ENCODE measurements at regions not wholly inside any gene's neighbourhood (a gene's known extent, or its start where the extent isn't known, plus 50 kb on each side); places are given as distances from the start of the nearest gene placed in this dataset.

- TF ChIP-seq, protein P1, sequence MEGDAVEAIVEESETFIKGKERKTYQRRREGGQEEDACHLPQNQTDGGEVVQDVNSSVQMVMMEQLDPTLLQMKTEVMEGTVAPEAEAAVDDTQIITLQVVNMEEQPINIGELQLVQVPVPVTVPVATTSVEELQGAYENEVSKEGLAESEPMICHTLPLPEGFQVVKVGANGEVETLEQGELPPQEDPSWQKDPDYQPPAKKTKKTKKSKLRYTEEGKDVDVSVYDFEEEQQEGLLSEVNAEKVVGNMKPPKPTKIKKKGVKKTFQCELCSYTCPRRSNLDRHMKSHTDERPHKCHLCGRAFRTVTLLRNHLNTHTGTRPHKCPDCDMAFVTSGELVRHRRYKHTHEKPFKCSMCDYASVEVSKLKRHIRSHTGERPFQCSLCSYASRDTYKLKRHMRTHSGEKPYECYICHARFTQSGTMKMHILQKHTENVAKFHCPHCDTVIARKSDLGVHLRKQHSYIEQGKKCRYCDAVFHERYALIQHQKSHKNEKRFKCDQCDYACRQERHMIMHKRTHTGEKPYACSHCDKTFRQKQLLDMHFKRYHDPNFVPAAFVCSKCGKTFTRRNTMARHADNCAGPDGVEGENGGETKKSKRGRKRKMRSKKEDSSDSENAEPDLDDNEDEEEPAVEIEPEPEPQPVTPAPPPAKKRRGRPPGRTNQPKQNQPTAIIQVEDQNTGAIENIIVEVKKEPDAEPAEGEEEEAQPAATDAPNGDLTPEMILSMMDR (IDR thresholded peaks at IDR 0.05; ENCODE audit: insufficient read depth, low read depth, low read length), result no peak
- CTCF ChIA-PET, result interaction anchor here (0.6 to 0.9 kb wide), 2 partner anchors 120 to 352 kb away, joined by 3 read pairs; no protein-coding TSS in a partner anchor
These were observed 110.1 kb upstream of the SMURF2 start for GRCh38 chr17:64771980-64772844.

DNA sequence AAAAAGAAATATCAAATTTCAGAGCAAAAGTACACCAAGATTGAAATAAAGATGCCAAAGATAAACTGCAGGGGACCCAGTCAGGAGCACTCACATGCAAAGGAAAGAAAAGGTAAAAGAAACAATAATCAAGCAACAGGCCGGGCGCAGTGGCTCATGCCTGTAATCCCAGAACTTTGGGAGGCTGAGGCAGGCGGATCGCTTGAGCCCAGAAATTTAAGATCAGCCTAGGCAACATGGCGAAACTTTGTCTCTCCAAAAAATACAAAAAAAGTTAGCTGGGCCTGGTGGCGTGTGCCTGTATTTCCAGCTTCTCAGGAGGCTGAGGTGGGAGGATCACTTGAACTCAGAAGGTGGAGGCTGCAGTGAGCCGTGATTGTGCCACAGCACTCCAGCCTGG, 107.6 kb upstream of the SMURF2 start:
- H3K27me3 ChIP-seq (ENCODE audit: control insufficient read depth, insufficient read depth, low read length), result no peaks in the 10 kb centered on the region
- H3K36me3 ChIP-seq (ENCODE audit: control insufficient read depth, insufficient read depth, low read length), result no peaks in the 10 kb centered on the region; the same call in 1 of the 2 replicates
- TF ChIP-seq, protein P1 (IDR thresholded peaks at IDR 0.05; ENCODE audit: insufficient read depth, low read depth, low read length), result no peak
- CTCF ChIA-PET, result no interaction called here
- POLR2A ChIA-PET, result no interaction called here
- no peak overlapping the region for H3K4me3 ChIP-seq (ENCODE audit: low read depth, low read length)
- no peak for DNase-seq (ENCODE audit: low read depth)

More at GRCh38 chr17:64771980-64772844, 110.1 kb upstream of the SMURF2 start:
- Histone ChIP-seq H3K27me3 (ENCODE audit: control insufficient read depth, insufficient read depth, low read length) (no peaks in the 10 kb centered on the region), H3K4me3 (ENCODE audit: low read depth, low read length) (no peak overlapping the region), H3K36me3 (ENCODE audit: control insufficient read depth, insufficient read depth, low read length) (no peaks in the 10 kb centered on the region)
- no peak for DNase-seq (ENCODE audit: low read depth)
- POLR2A ChIA-PET, result no interaction called here

DNA sequence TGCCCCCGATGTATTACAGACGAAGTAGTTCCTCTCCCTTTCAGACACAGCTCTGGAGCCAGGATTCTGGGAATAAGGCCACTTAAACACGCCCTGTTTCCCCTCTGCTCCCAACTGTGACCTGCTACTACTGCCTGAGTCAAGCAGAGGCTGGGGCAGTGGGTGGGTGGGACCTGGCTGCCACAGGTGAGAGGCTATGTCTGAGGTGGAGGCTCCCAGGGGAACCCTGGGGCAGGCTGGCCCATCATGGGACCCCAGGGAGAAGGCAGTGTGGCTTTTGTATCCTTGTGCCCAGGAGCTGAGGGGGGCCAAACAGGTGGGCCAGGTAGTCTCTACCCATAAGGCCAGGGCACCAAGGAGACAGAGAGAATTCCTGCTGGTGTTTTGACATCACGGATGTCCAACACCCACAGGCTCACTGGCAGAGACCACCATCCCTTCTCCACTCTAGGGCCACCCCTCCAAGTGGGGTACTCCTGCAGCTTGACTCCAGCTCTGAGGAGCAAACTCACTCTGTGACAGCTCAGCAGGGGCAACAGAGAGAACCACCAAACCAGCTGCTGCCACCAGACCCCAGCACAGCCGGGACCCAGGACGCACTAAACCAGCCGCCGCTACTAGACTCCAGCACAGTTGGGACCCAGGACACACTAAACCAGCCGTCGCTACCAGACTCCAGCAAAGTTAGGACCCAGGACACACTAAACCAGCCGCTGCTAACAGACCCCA, 105.3 kb upstream of the SMURF2 start:
- no peak overlapping the region for H3K4me3 ChIP-seq (ENCODE audit: low read depth, low read length)
- CTCF ChIA-PET, result interaction anchor here (1.4 kb wide), 1 partner anchor 10 kb away, joined by 4 read pairs; no protein-coding TSS in a partner anchor
- DNase-seq (ENCODE audit: low read depth), result no peak
- POLR2A ChIA-PET, result no interaction called here
- peaks cover 1% of the 10 kb centered on the region; the same call in 1 of the 2 replicates for H3K36me3 ChIP-seq (ENCODE audit: control insufficient read depth, insufficient read depth, low read length)
- TF ChIP-seq, protein P1 (IDR thresholded peaks at IDR 0.05; ENCODE audit: insufficient read depth, low read depth, low read length), result no peak
- H3K27me3 ChIP-seq (ENCODE audit: control insufficient read depth, insufficient read depth, low read length), result no peaks in the 10 kb centered on the region

DNA sequence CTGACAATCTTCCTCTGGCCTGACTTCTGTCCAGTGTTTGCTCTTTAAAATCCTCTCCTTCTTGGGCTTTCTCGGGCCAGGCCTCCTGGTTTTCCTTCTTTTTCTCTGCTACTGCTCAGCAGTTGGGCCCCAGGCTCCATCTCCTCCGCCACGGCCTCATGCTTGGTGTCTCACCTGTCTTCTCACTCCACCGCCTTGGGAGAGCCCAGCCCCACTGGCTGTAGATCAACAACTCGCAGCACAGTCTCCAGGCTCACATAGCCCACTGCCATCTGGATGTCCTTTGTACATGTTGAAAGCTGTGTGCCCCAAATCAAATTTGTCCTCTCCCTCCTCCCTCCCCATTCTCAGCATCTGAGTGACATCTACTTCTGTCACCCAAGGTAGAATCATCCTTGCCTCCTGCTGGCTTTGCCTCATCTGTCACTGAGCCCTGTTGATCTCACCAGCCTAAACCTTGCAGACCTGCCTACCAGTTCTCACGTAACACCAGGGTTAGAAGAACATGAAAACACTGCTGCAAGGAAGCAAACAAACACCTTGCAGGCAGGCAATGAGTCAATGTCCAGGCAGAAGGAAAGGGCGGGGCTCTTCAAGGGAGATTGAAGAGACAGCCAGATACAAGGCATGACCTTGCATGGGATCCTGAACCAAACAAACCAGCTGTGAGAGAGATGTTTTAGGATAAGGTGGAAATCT, 103.2 kb upstream of the SMURF2 start:
- H3K4me3 ChIP-seq (ENCODE audit: low read depth, low read length), result no peak overlapping the region
- no peak for DNase-seq (ENCODE audit: low read depth)
- ChIA-PET POLR2A (no interaction called here), CTCF (interaction anchor here (1.2 kb wide), 1 partner anchor 11 kb away, joined by 4 read pairs; no protein-coding TSS in a partner anchor)
- no peaks in the 10 kb centered on the region for H3K27me3 ChIP-seq (ENCODE audit: control insufficient read depth, insufficient read depth, low read length)
- TF ChIP-seq, protein P1 (IDR thresholded peaks at IDR 0.05; ENCODE audit: insufficient read depth, low read depth, low read length), result no peak
- peaks cover 2% of the 10 kb centered on the region; the same call in 1 of the 2 replicates for H3K36me3 ChIP-seq (ENCODE audit: control insufficient read depth, insufficient read depth, low read length)

Data from BJ (cell line).